ENCODE measurements at regions not wholly inside any gene's neighbourhood (a gene's known extent, or its start where the extent isn't known, plus 50 kb on each side); places are given as distances from the start of the nearest gene placed in this dataset.
A peak's percentile ranks its signal among the peaks of the same experiment; 100 is the strongest.
"Not testable (repeated sequence)": the region's sequence is repeated elsewhere in the genome, so short reads cannot be mapped to it uniquely, and the experiment has no call there.

DNA sequence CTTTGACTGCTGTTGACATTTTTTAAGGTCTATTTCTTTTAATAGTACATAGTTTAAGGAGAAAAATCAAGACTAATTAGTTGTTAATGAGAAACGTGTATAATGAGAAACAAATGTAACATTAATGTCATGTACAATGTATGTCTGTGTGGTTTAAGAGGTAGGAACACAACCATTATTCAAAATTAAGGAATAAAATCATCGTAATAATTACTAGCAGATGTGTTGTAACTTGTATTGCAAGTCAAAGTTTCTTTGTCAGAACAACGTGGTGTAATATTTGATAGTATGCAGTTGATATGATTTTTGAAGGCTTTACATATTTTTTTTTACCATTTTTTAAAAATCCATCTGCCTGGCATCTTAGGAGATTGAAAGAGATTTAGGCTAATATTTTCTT, 120.2 kb upstream of the ARRDC3 start:
- no peak for DNase-seq

DNA sequence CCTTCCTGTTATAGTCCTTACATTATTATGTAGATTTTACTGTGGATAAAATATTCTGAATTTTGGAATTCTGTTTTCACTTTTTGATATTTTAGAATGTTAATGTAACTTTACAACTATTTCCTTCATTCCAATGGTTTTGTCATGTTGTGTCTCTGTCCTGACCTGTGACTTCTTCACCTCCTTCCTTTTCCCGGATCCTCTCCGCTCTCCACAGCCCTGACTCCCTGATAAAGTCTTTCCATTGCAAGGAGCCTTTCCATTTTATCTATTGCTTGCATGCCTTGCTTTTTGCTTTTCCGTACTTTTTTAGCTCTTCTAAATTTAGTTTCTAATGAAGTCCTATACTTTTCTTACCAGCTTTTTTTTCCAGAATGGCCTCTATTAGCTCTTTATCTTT, 117.6 kb upstream of the ARRDC3 start:
- no peak for DNase-seq

DNA sequence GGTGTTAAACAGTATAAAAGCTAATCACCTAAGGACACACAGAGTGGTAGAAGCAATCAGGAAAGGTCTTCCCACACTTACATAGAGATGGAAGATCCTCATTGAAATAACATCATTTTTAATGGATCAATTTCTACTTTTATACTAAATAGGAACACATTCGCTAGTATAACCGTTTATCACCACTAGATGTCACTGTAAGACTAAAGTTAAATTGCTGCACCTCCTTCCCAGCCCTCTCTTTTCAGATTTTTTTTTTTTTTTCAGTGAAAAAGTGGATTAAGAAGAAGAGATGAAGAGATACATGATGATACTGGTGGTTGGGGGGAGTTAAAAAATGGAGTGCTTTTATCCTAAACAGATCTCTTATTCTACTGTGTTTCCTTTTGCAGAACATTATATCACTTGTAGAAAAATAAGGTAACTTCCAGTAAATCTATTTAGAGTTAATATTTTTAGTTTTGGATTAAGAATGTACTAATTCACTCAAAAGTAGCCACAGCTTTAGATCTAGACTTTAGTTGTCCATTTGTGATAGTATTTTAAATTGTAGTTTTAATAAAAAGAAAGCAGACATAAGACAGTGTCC, 116.9 kb upstream of the ARRDC3 start:
- DNase-seq = peak; percentile 68

DNA sequence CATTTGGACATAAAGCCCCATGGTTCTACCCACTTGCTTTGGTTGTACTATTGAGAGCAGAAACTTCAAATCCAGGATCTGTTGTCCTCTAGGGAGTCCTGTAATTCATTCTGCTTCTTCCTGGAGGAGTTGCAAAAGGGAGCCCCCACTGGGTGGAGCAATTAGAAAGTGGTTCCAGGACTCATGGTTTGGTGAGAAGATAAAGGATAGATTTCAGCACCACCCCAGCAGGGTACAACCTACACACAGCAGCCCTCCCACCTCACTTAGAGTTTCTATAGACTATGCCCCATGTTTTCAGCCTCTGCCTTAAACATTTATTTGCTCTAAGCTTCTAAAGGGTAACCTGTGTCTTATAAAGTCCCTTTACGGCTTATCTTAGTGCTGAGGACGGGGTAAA, 112.6 kb upstream of the ARRDC3 start:
- DNase-seq = no peak

DNA sequence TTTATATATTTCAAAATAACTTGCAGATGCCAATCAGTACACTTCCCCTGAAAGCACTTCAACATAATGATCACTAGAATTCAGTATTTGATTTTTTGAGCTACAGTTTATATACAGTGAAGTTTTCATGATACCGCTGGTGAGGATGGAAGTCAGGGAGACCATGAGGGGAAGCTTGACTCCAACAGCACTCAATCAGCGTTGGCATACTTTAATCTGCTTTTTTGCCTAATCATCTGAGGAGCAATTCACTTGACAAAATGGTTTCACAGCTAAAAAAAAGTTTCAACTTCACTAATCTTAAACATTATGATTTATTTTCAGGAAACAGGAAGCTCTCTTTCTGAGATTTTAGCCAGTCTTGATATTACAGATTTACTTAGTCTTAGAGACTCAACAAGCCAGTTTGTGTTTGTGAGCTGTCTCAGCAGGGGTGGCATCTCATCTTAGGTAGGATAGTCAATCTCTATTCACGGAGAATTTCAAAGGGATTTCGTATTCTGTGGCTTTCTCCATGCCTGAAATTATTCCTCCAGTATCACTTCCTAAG, 111.4 kb upstream of the ARRDC3 start:
- DNase-seq = peak; percentile 44

DNA sequence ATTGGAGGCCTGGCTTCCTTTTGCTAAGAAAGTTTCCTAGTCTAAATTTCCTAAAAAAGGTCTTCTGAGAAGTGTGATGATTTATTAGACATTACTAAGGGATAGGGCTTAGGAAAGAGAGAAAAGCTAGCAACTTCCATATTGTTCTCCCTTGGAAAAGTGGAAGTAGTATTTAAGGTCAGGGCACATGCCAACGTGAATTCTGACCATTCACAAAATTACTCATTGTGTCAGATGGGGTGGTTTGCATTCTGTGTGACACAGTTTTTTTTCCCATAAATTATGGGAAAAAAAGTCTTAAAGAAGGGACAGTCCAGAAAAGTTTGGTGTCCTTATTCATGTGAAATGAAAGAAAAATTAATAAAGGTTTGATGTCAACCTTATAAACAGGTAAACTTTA, 110.0 kb upstream of the ARRDC3 start:
- peak; percentile 80 for DNase-seq

DNA sequence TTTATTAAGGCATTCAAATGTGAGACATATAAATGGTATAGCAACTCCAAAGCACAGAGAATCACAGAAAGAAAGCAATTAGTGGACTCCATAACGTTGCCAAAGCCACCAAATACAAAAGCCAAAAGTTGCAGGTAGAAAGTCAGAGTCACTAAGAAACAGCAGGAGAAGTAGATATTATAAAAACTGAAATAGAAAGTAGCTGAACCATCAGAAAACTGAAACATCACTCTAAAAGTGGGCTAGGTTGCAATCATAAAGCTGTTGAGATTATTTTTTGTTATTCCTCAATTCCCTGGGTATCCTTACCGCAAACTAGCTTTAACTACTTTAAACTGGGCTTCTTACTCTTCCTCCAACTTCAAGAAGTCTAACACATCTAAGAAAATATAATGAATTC, 108.1 kb upstream of the ARRDC3 start:
- no peak for DNase-seq

DNA sequence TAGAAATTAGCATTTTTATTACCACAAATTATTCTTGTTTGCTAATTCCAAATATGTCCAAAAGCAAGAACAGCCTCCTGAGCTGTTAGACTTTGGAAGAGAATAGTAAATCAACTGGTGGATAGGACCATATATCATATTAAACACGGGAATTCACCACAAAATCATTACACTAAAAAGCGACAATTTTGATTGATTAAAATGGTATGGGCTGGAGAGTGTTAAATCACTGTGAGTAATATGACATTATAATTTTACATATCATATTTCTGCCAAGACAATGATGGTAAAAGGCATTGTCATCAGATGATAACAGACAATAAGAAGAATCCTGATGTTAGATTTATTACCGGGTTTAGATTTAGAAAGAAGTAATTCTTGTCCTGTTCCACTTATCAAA, 107.2 kb upstream of the ARRDC3 start:
- DNase-seq = no peak

DNA sequence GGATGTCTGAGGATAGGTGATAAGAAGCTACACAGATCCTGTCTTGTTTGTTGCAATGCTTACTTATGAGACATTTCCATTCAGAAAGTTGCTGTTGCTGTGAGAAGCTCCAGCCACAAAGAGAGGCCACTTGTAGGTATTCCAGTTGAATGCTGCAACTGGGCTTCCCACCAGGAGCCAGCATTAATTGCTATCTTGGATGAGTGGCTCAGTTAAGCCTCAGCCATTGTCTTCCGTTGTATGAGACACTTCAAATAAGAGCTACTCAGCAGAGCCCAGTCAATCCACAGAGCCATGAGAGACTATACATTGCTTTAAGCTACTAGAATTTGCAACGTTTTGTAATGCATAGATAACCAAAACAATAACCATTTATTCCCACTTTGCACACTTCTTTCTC, 104.3 kb upstream of the ARRDC3 start:
- no peak for DNase-seq

DNA sequence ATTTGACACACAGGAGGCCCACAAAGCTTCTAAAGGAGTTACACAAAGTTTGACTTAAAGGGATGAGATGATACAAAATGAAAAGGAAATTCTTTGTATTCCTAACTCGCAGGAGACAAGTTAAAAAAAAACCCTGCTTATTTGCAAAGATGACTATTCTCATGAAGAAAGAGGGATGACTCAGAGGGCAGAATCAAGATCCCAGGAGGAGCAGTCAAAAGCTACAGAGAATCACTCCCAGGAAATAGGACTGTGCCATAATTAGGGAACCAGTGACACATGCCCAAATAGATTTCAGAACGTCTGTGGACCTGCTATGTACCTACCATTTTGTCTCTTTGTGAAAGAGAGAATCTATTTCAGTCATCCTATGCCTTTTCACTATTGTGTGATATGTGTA, 103.5 kb upstream of the ARRDC3 start:
- DNase-seq = peak; percentile 83

DNA sequence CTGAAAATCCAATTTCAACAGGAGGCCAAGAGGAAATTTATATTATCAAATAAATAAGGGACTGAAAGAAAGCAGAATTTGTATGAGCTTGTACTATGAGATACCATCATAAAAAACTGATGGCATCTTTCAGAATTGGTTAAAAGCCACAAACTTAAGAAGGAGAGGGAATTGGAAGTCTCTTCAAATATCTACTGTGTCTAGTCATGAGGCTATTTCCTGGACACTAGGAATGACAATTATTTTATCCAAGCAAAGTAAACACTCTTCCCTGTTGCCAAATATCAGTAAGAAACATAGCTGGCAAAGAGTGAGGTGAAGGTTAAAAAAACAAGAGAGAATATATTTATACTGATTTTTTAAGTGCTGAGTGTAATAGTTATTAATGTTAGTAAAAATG, 101.5 kb upstream of the ARRDC3 start:
- DNase-seq = no peak

DNA sequence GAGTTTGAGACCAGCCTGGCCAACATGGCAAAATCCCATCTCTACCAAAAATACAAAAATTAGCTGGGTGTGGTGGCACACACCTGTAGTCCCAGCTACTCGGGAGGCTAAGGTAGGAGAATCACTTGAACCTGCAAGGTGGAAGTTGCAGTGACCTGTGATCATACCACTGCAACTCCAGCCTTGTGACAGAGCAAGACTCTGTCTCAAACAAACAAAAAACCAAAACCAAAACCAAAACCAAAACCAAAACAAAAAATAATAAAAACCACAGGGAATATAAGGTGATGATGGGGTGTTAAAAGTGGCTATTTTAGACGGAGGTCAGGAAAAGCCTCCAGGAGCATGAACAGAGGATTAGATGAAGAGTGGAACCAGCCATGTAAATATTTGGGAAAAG, 96.3 kb upstream of the ARRDC3 start:
- DNase-seq = not testable (repeated sequence)

DNA sequence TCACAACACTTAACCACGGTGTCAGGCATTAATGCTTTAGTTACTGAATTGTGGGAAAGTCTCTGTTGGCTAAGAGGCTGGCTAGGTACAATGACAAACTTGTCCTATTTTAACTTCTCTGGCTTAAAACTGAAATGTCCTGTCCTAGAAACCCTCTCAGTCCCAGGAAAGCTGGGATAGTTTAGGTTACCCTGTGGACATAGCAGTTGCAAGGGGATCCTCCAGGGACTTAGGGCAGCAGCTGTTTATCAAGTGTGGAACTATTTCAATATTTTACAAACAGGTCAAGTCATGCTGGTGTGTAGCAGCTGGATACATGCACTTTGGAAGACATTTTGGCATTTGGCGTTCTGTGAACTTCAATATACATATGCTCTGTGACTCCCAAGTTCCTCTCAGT, 95.0 kb upstream of the ARRDC3 start:
- no peak for DNase-seq

DNA sequence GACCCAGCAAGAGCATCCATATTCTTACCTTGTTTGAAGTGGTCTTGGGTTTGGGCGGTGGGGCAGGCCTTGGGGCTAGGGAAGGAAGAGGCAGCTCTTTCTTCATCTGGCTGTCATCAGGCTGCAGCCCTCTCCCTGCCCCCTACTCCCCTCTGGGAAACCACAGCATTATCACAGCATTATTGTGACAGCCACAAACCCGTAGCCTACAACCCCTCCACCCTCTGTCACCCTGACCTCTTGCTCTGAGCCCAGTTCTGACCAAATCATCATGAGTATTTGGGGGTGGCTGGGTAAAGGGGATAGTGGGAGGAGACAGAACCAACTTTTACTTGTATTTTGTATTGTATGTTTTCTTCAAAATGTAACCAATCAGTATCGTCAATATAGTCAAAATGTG, 94.3 kb upstream of the ARRDC3 start:
- DNase-seq = no peak

DNA sequence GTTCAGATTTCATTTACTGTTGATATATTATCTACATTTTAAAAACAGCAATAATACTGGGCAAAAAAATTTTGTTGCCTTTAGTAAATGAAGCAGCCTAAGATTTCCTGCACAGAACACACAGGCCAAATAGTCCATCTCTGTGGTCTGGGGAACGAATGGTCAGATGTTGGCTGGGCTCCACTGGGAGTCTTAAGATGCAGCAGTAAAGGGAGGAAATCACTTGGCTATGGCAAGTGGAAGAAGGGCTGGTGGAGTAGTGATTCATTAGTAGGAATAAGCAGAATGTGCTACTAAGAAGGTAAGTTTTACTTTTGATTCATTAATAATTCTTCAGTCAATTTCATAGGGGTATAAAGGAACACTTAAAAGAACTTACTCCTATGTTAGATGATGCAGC, 91.1 kb upstream of the ARRDC3 start:
- DNase-seq = no peak

DNA sequence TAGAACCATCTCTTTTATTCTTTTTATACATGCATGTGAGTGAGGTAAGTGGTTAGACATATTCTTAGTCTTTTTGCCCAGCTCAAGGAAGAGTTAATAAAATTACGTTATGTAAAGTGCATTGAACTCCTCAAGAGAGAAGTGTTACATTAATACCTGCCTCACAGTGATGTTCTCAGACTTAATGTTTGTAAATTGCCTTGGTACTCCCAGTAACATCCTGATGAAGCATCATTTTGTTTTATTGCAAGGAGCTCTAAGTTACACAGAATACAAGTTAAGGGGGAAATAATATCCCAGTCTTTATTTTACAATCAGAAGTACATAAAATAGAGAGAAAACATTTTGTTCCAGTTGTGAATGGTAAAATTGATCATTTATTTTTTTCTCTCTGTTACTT, 89.5 kb upstream of the ARRDC3 start:
- DNase-seq = no peak

DNA sequence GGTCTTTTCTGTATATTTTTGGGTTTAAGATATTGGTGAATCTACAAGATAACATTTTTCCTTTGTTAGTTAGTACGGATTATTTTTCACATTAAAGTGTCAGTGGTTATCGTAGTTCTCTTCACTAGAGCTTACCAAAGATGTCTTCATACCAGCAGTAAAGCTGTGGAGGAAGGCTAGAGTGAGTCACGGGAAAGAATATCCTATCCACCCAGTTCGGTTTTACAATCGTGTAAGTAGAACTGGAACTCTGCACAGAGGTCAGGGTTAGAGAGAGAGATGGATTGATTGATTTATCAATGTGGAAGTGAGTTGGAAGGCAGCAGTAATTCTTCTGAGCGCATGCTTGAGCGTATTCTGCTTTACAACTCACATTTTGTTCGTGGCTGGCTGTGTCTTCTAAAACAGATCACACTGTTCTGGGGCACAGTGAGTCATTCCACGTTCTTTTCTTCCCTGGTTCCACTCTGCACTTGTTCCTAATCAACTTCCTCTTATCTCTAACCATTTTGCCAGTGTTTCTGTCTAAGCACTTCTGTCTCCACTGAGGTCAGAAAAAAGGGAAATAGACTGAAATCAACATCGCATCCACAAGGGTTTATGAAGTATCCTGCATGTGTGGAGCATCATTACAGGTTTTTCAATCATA, 86.5 kb upstream of the ARRDC3 start:
- peak; percentile 74 for DNase-seq

DNA sequence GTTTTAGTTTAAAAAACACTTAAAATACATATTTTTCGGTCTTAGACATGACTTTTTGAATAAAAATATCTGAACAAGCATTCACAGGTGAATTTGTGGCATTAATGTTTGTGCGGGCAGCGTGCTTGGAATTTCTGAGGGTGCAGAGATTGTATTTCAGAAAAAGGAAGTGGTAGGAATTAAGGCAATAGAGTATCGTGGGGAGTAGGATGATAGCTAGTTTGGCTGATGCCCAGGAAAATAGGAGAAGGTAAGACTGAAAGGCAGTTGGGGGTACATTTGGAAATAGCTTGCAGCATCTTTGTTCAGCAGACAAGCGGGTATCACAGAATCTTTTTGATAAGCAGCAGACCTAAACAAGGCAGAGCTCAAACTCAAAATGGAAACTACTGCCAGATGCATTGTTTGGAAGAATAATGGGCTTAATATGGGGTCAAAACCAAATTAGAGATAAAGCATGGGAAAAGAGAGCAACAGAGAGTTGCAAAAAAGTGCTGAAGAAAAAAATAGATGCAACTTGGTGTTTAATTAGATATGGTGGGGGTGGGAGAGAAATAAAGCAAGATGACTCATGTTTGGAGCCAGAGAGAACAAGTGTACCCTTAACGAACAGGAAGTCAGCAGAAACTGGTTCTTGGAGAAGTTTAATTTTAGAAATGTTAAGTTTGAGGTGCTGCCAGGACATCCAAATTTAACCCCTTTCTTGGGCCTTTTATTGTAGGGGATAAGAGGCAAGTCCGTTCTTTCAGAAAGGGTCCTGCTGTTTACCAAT, 85.7 kb upstream of the ARRDC3 start:
- peak; percentile 33 for DNase-seq

DNA sequence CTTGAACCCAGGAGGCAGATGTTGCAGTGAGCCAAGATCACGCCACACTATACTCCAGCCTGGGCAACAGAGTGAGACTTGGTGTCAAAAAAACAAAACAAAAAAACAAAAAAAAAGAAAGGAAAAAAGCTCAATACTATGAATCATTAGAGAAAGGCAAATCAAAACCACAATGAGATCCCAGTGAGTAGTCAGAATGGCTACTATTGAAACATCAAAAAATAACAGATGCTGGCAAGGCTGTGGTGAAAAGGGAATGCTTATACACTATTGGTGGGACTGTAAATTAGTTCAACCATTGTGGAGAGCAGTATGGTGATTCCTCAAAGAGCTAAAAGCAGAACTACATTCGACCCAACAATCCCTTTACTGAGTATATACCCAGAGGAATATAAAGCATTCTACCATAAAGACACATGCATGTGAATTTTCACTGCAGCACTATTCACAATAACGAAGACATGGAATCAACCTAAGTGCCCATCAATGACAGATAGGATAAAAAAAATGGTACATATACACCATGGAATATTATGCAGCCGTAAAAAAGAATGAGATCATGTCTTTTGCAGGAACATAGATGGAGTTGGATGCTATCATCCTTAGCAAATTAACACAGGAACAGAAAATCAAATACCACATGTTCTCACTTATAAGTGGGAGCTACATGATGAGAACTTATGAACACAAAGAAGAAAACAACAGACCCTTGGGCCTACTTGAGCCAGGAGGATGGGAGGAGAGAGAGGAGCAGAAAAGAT, 81.9 kb upstream of the ARRDC3 start:
- no peak for DNase-seq

DNA sequence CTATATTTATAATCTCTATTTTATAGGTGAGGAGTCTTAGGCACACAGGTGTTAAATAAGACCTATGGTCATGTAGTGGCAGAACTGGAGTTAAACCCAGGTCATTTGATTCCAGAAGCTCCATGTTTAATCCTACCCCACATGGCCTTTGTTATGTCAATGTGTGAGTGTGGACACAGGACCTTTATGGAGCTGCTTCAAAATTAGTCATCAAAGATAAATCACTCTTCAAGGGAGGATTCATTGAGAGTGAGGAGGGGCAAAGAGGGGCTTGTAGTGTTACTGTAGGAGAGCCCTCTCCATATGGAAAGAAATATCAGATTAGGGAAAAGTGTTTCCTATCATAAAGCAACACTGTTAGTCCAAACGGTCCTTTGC, 74.6 kb upstream of the ARRDC3 start:
- DNase-seq = no peak

DNA sequence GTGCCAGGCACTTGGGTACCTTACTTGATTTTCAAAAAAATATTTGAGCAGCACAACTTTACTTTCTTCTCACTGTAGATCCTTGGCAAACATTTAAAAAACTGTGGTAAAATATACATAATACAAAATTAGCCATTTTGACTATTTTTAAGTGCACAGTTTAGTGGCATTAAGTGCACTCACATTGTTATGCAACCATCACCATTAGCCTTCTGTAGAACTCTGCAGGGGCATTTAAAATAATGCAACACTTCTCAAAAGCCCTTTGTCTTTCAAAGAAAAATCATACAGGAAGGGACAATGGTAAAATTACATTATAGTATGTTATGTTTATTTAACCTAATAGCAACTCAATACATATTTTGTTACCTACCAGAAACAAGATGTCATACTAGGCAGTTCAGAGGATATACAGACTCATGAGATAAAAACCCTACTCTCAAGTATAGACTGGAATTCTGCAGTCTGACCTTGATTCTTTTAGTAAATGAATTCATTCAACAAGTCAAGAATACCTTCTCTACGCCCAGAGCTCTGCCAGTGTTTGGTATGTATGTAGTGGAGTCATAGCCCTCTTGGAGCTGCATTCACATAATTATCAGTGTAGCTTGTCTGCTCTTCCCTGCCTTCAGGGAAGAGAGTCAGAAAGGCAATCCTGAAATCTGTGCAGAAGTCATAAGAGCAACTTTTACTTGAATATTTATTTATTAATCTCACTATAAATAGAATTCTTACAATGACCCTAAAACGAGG, 74.0 kb upstream of the ARRDC3 start:
- DNase-seq = no peak

DNA sequence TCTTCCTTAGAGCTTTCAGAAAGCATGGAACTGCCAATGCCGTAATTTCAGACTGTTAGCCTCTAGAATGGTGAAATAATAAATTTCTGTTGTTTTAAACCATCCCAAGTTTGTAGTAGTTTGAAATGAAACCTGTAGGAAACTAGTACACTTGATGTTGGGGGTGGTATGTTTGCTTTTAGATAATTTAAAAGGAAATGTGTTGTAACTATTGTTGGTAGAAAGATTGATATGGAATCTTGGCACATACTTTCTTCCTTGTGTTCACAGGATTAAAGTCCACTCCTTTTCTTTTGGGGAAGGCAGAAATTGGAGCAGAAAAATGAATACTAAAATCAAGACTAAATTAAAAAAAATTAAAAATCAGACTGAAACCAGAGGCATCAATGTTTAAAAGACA, 66.0 kb upstream of the ARRDC3 start:
- no peak for DNase-seq

DNA sequence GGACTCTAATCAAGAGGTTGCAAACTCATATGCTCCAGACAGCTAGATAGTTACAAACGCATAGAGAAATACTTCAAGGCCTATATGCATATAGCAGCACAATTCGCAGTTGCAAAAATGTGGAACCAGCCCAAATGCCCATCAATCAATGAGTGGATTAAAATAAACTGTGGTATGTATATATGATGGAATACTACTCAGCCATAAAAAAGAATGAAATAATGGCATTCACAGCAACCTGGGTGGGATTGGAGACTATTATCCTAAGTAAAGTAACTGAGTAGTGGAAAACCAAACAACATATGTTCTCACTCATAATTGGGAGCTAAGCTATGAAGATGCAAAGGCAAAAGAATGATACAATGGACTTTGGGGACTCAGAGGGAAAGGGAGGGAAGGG, 65.0 kb upstream of the ARRDC3 start:
- not testable (repeated sequence) for DNase-seq
